ENCODE measurements at regions not wholly inside any gene's neighbourhood (a gene's known extent, or its start where the extent isn't known, plus 50 kb on each side); places are given as distances from the start of the nearest gene placed in this dataset.

- no peak for TF ChIP-seq CTCF (IDR thresholded peaks at IDR 0.05; ENCODE audit: unreplicated experiment)
- no peak overlapping the region for H3K4me3 Mint-ChIP-seq (ENCODE audit: low read depth)
- no peak for DNase-seq (ENCODE audit: low spot score, unreplicated experiment)
- H3K4me1 Mint-ChIP-seq (ENCODE audit: low read depth) = peaks cover 8% of the 10 kb centered on the region
- peaks cover 14% of the 10 kb centered on the region for H3K27me3 Mint-ChIP-seq
- no peaks in the 10 kb centered on the region for H3K36me3 Mint-ChIP-seq (ENCODE audit: insufficient read depth)
- no peak overlapping the region for H3K27ac Mint-ChIP-seq
- no peaks in the 10 kb centered on the region for H3K9me3 Mint-ChIP-seq (ENCODE audit: low read depth)
Observed at GRCh38 chr11:123247496-123247799, 52.4 kb upstream of the CLMP start.

GRCh38 chr11:123246749-123247495 lies 51.9 kb upstream of the CLMP start:
- TF ChIP-seq CTCF (IDR thresholded peaks at IDR 0.05; ENCODE audit: unreplicated experiment) = peak; percentile 99
- peak overlapping the region; percentile 24 for H3K27ac Mint-ChIP-seq

GRCh38 chr11:123245567-123245966 lies 50.5 kb upstream of the CLMP start:
- Mint-ChIP-seq H3K27ac (no peak overlapping the region), H3K4me3 (ENCODE audit: low read depth) (no peak overlapping the region), H3K4me1 (ENCODE audit: low read depth) (peaks cover 19% of the 10 kb centered on the region), H3K27me3 (peaks cover 8% of the 10 kb centered on the region), H3K36me3 (ENCODE audit: insufficient read depth) (no peaks in the 10 kb centered on the region), H3K9me3 (ENCODE audit: low read depth) (no peaks in the 10 kb centered on the region)
- DNase-seq (ENCODE audit: low spot score, unreplicated experiment) = no peak
- TF ChIP-seq CTCF (IDR thresholded peaks at IDR 0.05; ENCODE audit: unreplicated experiment) = no peak

More at GRCh38 chr11:123246749-123247495, 51.9 kb upstream of the CLMP start:
- Mint-ChIP-seq H3K36me3 (ENCODE audit: insufficient read depth) (no peaks in the 10 kb centered on the region), H3K4me3 (ENCODE audit: low read depth) (no peak overlapping the region), H3K9me3 (ENCODE audit: low read depth) (no peaks in the 10 kb centered on the region), H3K4me1 (ENCODE audit: low read depth) (peaks cover 11% of the 10 kb centered on the region), H3K27me3 (peaks cover 11% of the 10 kb centered on the region)
- DNase-seq (ENCODE audit: low spot score, unreplicated experiment) = peak; percentile 82
